HG02884 (cell line): ENCODE measurements at regions not wholly inside any gene's neighbourhood (a gene's known extent, or its start where the extent isn't known, plus 50 kb on each side); places are given as distances from the start of the nearest gene placed in this dataset.

Experiments
- ATAC-seq: cut with Tn5 transposase; IDR thresholded peaks from one replicate; pipeline ENCODE4 v1.9.1; 2021; ENCODE audit warnings: mild to moderate bottlenecking, moderate library complexity; ENCODE audit not compliant: unreplicated experiment

DNA sequence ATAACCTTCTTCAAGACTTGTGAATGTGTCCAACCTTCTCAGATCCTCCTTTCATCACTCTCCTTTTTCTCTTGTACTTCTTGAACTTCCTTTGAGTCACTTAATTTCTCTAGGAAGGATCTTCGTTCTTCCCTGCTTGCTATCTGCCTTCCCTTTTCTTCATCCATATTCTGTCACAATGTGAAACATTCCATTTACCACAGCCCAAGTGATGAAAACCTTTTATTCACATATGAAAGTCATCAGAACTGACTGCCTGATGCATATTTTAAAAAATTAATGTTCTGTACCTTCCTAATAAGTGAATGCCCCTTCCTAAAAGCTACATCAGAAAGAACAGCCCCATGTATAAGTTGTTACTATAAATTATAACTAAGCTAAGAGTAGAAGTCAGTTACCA, 520.4 kb upstream of the LUZP2 start:
- ATAC-seq: no peak

DNA sequence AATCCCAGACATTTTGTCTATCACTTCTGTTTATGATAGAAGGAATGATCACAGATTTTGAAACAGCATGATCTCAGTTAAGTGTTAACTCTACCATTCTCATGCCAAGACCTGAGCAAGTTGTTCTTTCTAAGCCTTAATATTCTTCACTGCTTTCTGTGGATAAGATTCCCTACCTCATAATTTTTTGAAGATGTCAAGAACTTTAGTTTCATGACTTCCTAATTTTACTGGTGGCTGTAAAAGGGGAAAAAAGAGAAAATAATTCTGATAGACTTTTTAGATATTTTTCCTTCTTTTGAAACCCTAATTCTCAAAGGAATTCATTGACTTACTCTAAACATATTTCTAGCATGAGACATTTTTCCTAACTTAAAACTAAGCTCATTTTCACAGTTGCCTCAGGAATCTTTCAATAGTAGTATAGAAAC, 520.0 kb upstream of the LUZP2 start:
- no peak for ATAC-seq

DNA sequence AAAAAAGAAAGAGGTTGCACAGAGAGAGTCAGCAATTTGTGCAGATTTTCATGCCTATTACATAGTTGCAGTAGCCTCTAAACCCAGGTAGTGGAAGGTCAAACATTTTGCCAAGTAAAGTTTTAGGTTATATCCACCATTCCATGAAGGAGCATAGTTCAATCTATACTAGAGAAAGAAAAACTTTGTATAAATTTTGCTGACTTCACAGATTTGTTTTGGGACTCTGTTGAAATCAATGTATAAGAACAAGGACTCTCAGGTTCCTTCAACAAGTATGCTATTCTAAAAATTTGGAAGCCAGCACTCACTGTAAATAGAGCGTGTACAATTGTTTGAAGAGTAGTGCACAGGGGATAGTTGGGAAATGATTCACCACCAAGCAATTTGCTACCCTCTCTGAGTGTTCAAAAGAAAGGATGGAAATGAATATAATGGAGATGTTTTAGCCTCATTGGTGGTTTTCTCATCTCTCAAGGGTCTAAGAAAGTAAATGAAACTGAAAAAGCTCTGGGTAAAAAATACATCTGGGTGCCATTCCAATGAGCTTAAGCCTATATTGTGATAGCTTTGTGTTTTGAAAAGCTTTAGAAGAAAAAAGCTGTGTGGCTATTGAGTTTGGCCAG, 508.4 kb upstream of the LUZP2 start:
- ATAC-seq: no peak

DNA sequence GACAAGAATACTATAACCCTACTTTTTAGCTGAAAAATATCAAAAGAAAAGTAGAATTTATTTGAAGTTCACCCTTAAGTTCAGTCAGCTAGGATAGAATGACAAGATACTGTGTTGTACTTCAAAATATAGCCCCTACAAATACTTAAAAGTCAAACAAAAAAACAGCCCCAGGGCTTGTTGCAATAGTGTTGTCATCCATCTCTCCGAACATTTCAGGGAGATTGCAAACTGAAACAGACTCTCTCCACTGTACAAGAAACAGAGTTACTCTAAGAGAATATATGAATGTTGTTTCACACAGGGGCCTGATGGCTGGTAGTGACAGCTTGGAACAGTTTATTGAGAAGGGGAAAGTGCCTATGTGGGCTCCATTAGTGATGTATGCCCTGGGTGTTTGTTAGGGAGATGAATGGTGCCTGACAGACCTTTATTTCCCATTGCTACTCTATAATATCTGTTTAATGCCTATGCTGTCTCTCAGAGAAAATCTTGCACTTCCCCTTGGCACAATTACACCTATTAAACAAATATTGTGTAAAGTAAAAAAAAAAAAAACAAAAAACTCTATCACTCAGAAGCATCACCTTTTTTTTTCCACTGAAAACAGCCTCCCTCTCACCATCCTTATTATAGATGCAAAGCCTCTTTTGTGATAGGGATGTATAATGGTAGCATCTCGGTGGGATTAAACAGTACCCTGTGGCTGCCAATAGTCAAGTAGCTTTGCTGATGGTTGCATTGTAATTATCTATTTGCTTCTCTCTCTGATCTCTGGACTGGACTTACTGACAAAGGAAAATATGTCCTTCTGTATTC, 506.3 kb upstream of the LUZP2 start:
- ATAC-seq: no peak

DNA sequence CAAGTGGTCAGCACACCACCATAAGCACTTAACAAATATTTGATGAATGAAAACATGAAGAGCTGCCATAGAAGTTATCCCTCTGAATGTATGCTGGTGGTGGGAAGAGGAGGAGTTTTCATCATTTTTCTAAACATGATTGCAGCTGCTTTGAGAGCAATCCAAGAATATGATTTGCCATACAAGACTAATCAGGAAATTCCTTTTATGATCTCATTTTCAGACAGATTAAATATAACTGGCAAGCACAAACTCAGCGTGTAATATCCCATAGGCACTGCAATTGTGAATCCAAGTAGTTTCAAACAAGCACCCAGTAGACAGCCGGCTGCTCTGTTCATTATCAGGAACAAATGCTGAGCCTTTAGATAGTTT, 505.7 kb upstream of the LUZP2 start:
- no peak for ATAC-seq

DNA sequence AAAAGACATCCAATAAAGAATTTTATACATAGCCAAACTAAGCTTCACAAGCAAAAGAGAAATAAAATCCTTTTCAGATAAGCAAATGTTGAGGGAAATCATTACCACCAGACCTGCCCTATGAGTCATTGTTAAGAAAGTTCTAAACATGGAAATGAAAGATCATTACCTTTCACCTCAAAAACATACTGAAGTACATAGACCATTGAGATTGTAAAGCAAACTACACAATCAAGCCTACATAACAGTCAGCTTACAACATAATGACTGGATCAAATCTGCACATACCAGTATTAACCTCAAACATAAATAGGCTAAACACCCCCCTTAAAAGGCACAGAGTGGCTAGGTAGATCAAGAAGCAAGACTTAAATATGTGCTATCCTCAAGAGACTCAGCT, 501.0 kb upstream of the LUZP2 start:
- no peak for ATAC-seq

DNA sequence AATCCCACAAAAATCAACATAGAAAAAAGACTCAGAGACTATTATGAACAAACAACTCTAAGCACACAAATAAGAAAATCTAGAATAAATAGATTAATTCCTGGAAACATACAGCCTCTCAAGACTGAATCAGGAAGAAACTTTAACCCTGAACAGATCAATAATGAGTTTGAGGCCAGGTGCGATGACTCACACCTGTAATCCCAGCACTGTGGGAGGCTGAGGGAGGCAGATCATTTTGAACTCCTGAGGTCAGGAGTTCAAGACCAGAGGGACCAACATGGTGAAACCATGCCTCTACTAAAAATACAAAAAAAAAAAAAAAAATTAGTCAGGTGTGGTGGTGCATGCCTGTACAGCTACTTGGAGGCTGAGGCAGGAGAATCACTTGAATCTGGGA, 499.5 kb upstream of the LUZP2 start:
- ATAC-seq: no peak

DNA sequence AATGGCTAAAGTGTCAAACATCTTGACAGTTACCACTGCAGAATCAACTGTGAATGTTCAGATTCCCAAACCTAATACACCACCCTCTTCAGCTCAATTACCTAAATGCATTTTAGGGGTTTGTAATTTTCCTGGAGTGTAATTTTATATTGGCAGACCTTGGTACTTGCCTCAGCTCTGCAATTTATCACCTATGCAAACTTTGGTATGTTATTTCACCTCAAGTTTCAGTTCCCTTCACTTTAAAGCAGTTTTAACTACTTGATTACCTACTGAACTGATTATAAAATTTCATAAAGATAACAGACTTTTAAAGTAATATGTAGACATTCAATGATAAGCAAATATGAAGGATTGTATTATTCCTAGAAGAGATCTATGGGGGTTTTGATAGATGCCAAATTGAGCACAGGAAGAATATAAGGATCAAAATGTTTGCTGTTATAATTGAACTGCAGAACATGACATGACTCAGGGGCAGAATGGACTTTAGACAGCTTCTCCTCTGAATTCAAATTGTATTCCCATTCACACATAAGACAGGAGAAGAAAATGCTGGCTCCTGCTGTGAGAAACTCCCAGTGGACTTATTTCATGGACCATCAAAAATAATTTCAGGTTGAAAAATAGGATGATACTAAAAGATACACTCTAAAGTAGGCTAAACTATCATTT, 491.5 kb upstream of the LUZP2 start:
- ATAC-seq: no peak

DNA sequence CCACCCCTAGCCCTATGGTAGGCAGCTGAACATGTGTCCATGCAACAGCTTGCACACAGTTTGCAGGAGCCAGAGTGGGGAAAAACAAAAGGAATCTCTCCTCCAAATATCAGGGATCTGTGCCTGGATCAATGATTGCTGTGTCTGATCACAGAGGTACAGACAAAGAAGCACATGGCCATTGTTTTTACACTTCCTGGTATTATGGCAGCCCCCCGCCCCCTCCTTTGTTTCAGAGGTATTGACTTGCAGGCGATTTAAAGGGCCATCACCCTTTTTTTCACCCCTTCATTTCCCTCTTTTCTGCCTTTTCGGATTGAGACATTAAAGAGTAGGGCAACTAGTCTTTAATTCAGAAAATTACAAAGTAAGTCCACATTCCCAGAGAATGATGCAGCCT, 453.0 kb upstream of the LUZP2 start:
- no peak for ATAC-seq

DNA sequence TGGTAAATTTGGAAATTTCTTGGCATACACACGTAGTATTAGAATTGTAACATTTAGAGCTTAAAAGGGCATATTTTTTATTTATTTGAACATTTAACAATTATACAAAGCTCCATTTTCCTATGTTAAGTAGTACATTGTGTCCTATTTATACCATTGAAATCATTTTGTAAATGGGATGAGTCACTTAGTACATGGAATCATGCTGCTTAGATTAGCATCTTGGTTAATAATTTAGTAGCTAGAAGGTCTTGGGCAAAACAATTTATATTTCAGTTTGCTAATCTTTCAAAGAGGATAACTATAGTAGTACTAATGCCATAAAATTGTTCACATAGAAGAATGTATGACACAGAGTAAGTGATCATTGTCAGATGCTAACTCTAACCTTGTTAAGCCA, 450.1 kb upstream of the LUZP2 start:
- no peak for ATAC-seq

DNA sequence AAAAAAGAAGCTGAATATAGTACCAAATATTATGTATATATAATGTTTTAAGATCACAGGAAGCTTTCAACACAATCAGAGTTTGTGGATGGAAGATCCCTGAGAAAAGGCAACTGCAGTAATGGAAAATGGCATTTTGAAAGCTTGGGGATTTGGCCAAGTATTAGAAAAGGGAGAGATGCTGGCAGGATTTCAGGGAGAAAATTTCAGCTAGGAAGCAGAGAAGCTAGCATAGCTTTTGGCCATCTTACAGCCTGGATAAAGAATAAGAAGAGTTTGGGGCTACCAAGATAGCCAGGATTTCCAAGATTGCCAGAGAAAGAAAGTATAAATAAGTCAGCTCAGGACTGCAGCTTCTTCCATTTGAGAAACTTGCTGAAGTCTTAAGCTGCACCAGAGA, 440.8 kb upstream of the LUZP2 start:
- no peak for ATAC-seq

DNA sequence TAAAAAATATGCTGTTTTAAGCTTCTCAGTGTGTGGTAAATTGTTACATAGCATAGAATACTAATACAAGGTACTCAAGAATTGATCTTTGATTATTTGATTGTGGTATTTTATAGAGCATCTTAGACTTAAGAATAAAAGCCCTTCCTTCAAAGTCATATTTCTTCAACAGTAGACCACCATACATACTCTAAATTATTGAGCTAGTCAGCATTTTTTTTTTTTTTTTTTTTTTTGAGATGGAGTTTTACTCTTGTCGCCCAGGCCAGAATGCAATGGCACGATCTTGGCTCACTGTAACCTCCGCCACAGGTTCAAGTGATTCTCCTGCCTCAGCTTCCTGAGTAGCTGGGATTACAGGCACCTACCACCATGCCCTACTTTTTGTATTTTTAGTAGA, 436.7 kb upstream of the LUZP2 start:
- no peak for ATAC-seq

DNA sequence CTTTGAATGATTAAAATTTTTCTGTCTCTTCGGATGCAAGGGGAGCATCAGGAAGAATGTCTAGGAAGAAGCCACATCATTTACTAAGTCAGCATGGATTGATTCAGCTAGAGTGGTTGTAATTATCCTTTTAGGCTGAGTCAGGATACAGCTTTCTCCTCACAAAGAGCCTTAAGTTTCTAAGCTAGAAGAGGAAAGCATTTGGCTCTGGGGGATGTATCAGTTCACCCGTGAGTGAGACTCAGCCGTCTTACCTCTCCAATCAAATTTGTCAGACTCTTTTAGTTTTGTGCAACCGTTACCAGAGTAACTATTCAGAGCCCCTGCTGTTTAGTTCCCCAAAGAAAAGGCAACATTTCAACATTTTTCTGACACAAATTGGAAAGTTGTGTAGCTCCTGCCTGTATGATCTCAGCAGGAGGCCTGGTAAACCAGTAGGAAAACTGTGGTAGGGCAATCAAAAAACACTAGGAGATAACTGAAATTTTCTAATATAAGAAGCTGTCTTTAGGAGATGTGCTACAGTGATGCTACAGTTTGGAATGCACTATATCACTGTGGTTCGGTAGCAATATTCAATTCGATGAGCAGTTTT, 432.4 kb upstream of the LUZP2 start:
- ATAC-seq: no peak

DNA sequence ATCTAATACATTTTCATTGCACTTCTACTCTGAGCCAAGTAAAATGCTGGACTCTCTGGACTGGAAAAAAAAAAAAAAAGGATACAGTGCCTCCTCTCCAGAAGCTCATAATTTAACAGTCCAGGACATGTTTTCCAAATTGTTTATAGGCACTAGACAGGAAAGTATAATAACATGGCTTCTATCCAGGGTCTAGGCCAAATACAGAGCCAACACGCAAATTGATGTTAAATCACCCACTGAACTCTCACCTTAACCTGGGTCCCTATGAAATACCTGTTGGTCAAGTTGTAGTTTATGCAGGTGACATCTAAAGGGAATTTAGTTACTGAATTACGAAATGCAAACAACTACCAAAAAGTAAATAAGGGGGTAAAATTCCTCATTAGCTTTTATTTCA, 428.7 kb upstream of the LUZP2 start:
- no peak for ATAC-seq

DNA sequence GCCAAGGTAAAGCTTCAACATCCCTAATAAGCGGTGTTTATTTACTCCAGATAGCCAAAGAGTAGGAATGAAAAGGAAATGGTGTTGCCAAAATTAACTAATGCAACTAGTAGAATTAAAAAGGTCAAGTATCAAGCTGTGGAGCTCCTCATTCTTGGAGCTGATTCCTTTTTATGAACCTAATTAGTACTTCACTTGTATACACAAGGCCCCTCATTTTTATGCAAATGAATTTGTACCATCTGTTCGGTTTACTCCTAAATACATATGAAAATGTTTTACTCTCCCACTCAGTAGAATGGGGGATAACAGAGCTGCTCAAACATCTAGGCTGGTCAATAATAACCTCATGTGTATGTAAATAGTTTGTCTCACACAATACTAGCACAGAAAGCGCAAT, 426.4 kb upstream of the LUZP2 start:
- ATAC-seq: no peak

DNA sequence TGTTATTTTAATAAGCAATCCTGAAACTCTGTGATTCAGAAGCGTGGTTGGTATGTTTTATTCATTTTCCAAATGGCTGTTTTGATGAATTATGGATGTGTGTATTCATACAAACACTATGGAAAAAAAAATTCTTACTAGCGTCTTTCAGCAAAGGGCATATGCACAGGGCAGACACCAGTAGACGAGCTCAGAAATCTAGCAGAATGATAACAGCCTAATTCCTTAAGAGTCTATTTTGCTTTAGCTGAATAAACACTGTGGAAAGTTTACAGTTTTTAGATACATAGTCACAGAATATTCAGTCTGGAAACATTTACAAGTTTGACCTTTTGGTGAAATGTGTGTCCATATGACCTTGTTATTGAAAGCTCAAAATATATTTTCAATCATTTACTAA, 418.8 kb upstream of the LUZP2 start:
- ATAC-seq: no peak

DNA sequence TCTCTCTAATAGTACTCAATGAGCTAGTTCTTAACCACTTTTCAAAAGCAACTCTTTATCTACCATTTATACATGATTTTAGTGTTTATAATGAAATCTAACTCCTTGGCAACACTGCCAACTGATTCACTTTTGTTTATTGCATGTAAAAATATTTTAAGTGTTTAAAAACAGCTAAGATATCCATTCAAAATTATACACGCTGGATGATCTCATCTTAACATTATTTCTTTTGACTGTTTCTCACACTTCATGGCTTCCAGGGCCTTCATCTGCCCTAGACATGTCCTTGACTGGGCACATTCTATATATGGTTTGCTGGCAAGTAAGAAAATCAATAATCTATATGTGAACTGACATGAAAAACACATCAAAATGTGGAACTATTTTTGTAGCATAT, 414.6 kb upstream of the LUZP2 start:
- ATAC-seq: no peak

DNA sequence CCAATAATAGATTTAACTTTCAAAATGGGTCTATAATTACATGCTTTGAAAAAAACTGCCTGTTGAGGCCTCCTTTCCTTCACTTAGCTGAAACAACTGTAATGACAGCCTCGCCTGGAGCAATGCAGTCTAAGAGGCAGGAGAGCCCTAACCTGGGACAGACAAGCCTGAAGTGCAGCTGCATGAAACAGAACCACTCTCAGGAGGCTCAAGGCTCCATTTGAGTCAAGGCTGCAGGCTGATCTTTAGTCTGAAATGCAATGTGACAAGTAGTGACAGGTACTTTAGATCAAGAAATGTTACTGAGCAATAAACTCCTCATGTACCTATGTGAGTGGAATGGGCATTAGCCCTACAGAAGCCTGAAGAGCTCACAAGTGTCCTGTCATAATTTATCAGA, 414.0 kb upstream of the LUZP2 start:
- ATAC-seq: no peak

DNA sequence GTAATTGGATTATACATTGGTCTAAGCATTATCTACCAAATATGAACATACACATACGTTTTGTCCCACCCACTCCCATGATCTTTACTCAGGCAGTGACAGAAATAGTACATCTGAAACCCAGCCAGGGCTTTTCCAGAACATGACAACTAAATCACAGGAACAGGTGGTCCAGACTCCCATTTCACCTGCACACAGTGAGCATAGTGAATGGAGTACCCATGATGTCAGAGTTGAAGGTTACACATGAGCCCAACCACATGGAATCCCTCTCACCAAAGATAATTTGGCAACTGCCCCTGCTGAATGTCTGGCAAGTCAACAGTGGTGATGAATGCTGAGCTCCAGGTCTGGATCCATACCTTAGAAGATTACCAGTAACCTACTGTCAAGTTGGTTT, 411.9 kb upstream of the LUZP2 start:
- no peak for ATAC-seq

DNA sequence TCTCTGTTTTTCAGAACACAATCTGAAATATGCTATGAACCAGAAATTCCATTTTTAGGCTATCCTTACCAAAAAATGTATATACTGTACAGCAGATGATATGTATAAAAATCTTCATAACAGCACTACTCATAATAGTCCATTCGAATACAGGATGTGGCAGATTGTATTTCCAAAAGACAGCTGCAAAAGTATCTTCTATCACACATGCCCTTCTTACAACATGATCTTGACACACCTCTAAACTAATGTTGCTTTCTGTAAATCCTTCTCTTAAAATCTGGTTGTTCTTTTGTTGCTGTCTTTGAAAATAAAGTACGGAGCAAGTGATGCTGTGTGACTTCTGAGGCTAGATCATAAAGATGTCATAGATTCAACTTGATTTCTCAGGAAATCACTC, 409.9 kb upstream of the LUZP2 start:
- ATAC-seq: no peak

DNA sequence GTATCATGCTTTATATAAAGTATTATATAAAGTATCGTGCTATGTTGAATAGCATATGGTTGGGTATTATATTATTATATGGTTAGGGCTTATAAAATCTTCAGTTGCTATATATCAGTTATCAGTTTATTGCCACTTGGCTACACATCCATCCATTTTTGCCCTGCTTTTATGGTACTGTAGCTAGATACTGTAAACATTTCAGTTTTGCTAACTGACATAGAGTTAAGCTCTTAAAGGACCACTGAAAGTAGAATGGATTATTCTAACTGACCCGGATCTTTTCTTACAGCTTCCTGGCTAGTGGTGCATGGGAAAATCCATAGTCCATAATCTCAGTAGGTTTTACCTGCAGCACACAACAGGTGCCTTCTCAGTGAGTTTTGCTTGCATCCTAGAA, 405.3 kb upstream of the LUZP2 start:
- ATAC-seq: no peak

DNA sequence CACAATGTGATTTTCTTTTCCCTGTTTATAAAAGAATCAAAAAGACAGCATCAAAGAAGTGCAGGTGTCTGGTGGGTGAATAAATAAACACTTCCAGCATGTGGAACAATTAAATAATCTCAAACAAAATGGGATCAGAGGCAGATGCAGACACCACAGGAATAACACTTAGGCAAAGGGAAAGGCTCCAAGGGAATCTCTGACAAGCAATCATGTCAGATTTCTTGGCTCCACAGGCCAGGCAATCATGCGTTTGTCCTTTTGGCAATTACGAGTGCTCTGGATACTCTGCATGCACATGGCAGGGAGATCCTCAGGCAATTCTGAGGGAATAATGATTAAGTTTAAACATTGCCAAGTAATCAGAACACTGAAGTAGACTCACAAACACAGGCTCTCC, 403.5 kb upstream of the LUZP2 start:
- no peak for ATAC-seq
